Esophagus squamous epithelium (tissue), 5 donors: ENCODE measurements at regions not wholly inside any gene's neighbourhood (a gene's known extent, or its start where the extent isn't known, plus 50 kb on each side); places are given as distances from the start of the nearest gene placed in this dataset.

Experiments used
- DNase-seq: peaks from one replicate; lab custom pipeline; 2025; lab: John Stamatoyannopoulos, UW
- H3K27ac ChIP-seq, 4 donors: fragments of 200-600 bp; sonication (generic); one replicate each; pipeline ENCODE4 v1.5.1; 2016 to 2019; ENCODE audit warnings: mild to moderate bottlenecking in 1 of 4
- H3K27me3 ChIP-seq, 4 donors: fragments of 200-600 bp; sonication (generic); 1 replicate in 3 of 4; 2 replicates in 1 of 4; pipeline versions ENCODE4 v1.5.1 to v1.6.0; 2017 to 2021; ENCODE audit warnings: antibody characterized with exemption in 1 of 4
- H3K36me3 ChIP-seq, 3 donors: fragments of 200-600 bp; sonication (generic); one replicate each; pipeline ENCODE4 v1.5.1; 2016 to 2019
- H3K4me1 ChIP-seq, 3 donors: fragments of 200-600 bp; sonication (generic); one replicate each; pipeline ENCODE4 v1.5.1; 2017 to 2019
- H3K4me3 ChIP-seq, 4 donors: fragments of 200-600 bp; sonication (generic); 1 replicate in 3 of 4; 2 replicates in 1 of 4; pipeline ENCODE4 v1.5.1; 2016 to 2019; ENCODE audit warnings: mild to moderate bottlenecking in 2 of 4, moderate library complexity in 1 of 4
- H3K9me3 ChIP-seq, 3 donors: fragments of 200-600 bp; sonication (generic); one replicate each; pipeline ENCODE4 v1.5.1; 2016 to 2019
- POLR2A ChIP-seq, 4 donors: fragments of 450-650 bp; IDR thresholded peaks; one replicate each; pipeline ENCODE4 v1.6.1; 2017; ENCODE audit warnings: antibody characterized with exemption in 4 of 4, mild to moderate bottlenecking in 4 of 4, moderate library complexity in 3 of 4
- WGBS, 2 donors: methylation state at CpG; one replicate each; pipeline ENCODE4 v1.1.5; 2018; 5-methylcytosine and 5-hydroxymethylcytosine counted together
- intact Hi-C: fragments of 100-400 bp; cut with DNase I; formaldehyde crosslinking; loops from one replicate; pipeline ENCODE4 v1.15.0; 2022
- TF ChIP-seq, protein P1 (sequence below), 6 experiments: fragments of 450-650 bp in 4 of 6; fragments of 200-600 bp in 2 of 6; sonication (generic) in 2 of 6; IDR thresholded peaks; one replicate each; pipeline ENCODE4 v1.5.1; 2016 to 2019; ENCODE audit warnings: antibody characterized with exemption in 6 of 6, mild to moderate bottlenecking in 4 of 6, moderate library complexity in 4 of 6
- donor health status: DM: yes; HTN: yes; CAD: no.

- Histone ChIP-seq H3K27me3 (no peaks in the 10 kb centered on the region), H3K36me3 (no peaks in the 10 kb centered on the region), H3K4me1 (no peaks in the 10 kb centered on the region), H3K27ac (no peak overlapping the region), H3K4me3 (no peak overlapping the region), H3K9me3 (no peaks in the 10 kb centered on the region)
- 100% methylated on average over 3 to 6 of the region's 22 CpGs for WGBS, 2 donors
- TF ChIP-seq POLR2A (IDR thresholded peaks at IDR 0.05), result no peak
- TF ChIP-seq, protein P1, sequence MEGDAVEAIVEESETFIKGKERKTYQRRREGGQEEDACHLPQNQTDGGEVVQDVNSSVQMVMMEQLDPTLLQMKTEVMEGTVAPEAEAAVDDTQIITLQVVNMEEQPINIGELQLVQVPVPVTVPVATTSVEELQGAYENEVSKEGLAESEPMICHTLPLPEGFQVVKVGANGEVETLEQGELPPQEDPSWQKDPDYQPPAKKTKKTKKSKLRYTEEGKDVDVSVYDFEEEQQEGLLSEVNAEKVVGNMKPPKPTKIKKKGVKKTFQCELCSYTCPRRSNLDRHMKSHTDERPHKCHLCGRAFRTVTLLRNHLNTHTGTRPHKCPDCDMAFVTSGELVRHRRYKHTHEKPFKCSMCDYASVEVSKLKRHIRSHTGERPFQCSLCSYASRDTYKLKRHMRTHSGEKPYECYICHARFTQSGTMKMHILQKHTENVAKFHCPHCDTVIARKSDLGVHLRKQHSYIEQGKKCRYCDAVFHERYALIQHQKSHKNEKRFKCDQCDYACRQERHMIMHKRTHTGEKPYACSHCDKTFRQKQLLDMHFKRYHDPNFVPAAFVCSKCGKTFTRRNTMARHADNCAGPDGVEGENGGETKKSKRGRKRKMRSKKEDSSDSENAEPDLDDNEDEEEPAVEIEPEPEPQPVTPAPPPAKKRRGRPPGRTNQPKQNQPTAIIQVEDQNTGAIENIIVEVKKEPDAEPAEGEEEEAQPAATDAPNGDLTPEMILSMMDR (IDR thresholded peaks at IDR 0.05), result no peak
- intact Hi-C loops, result no loop called here
- no peak for DNase-seq
These were observed 1355.1 kb upstream of the WWC1 start for GRCh38 chr5:166936351-166936750.

DNA sequence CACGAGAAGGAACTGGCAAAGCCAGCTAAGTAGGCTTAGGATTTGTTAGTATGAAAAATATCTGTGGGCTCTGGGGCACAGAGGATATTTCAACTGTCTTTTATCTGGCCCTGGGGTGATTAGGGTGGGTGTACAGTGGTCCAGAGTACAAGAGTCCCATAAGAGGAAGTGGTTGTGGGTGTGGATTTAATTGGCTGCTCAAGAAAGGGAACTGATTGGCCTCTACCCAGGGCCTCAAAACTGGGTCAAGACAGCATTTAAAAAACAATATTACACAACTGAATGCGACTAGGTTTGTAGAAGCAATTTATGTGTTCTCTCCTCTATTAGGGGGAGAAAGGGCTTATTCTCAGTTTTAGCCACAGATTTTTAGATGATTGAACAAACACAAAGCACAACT is 1353.4 kb upstream of the WWC1 start:
- WGBS, 2 donors, result 43 to 60% methylated on average over 2 of the region's 2 CpGs
- Histone ChIP-seq H3K9me3 (peaks cover 0 to 6% (median 5%) of the 10 kb centered on the region in 3 donors), H3K36me3 (no peaks in the 10 kb centered on the region), H3K4me1 (no peaks in the 10 kb centered on the region), H3K4me3 (no peak overlapping the region), H3K27me3 (no peaks in the 10 kb centered on the region), H3K27ac (no peak overlapping the region)
- TF ChIP-seq, protein P1 (IDR thresholded peaks at IDR 0.05), result no peak
- TF ChIP-seq POLR2A (IDR thresholded peaks at IDR 0.05), result no peak
- intact Hi-C loops, result no loop called here
- no peak for DNase-seq

GRCh38 chr5:166942948-166943347 is 1348.5 kb upstream of the WWC1 start:
- Histone ChIP-seq H3K9me3 (peaks cover 0 to 6% (median 5%) of the 10 kb centered on the region in 3 donors), H3K27ac (no peak overlapping the region), H3K27me3 (no peaks in the 10 kb centered on the region), H3K4me3 (no peak overlapping the region), H3K36me3 (no peaks in the 10 kb centered on the region), H3K4me1 (no peaks in the 10 kb centered on the region)
- 71 to 100% methylated on average over 1 of the region's 1 CpG for whole genome bisulfite sequencing, 2 donors
- no peak for TF ChIP-seq POLR2A (IDR thresholded peaks at IDR 0.05)
- TF ChIP-seq, protein P1 (IDR thresholded peaks at IDR 0.05), result no peak
- intact Hi-C loops, result no loop called here
- DNase-seq, result no peak

DNA sequence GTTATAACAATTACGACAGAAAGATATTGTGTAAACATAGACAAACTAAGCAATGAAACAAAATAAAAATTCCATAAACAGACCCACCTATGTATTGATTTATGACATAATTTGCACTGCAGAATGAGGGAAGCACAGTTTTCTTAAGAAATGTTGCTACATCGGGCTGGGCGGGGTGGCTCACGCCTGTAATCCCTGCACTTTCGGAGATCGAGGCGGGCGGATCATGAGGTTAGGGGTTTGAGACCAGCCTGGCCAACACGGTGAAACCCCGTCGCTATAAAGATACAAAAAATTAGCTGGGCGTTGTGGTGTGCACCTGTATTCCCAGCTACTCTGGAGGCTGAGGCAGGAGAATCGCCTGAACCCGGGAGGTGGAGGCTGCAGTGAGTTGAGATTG is 1344.4 kb upstream of the WWC1 start:
- TF ChIP-seq, protein P1 (IDR thresholded peaks at IDR 0.05), result no peak
- no peak for TF ChIP-seq POLR2A (IDR thresholded peaks at IDR 0.05)
- Histone ChIP-seq H3K4me3 (no peak overlapping the region), H3K36me3 (no peaks in the 10 kb centered on the region), H3K27me3 (no peaks in the 10 kb centered on the region), H3K9me3 (peaks cover 0 to 6% (median 5%) of the 10 kb centered on the region in 3 donors), H3K27ac (no peak overlapping the region), H3K4me1 (no peaks in the 10 kb centered on the region)
- intact Hi-C loops, result no loop called here
- WGBS, 2 donors, result 87 to 88% methylated on average over 12 to 14 of the region's 14 CpGs
- DNase-seq, result no peak

- 78 to 83% methylated on average over 3 of the region's 3 CpGs for WGBS, 2 donors
These were observed 1342.8 kb upstream of the WWC1 start for GRCh38 chr5:166948679-166949078.

More at GRCh38 chr5:166948679-166949078, 1342.8 kb upstream of the WWC1 start:
- Histone ChIP-seq H3K4me3 (no peak overlapping the region), H3K9me3 (no peaks in the 10 kb centered on the region), H3K27me3 (no peaks in the 10 kb centered on the region), H3K27ac (no peak overlapping the region), H3K4me1 (no peaks in the 10 kb centered on the region), H3K36me3 (no peaks in the 10 kb centered on the region)
- intact Hi-C loops, result no loop called here
- DNase-seq, result no peak
- TF ChIP-seq, protein P1 (IDR thresholded peaks at IDR 0.05), result no peak
- TF ChIP-seq POLR2A (IDR thresholded peaks at IDR 0.05), result no peak
